Right ventricle myocardium inferior (tissue), 1 donor: ENCODE measurements at regions not wholly inside any gene's neighbourhood (a gene's known extent, or its start where the extent isn't known, plus 50 kb on each side); places are given as distances from the start of the nearest gene placed in this dataset.
"Not testable (repeated sequence)": the region's sequence is repeated elsewhere in the genome, so short reads cannot be mapped to it uniquely, and the experiment has no call there.

Experiments used
- ATAC-seq: fragments of 200-7000 bp; cut with Tn5 transposase; one replicate; pipeline ENCODE4 v1.9.1; 2020; ENCODE audit warnings: mild to moderate bottlenecking, moderate library complexity
- DNase-seq: peaks from one replicate; pipeline ENCODE4 v3.0.0; 2021; ENCODE audit errors: missing footprints
- intact Hi-C: fragments of 100-400 bp; cut with DNase I; formaldehyde crosslinking; loops from one replicate; pipeline ENCODE4 v1.11.0; 2022
- donor health status: DM: no; HTN: yes; CAD: no; lungs with severe emphysema.

- DNase-seq: no peak
- no peak for ATAC-seq
- intact Hi-C loops: no loop called here
Measured at GRCh38 chr14:30330033-30330432, 228.9 kb upstream of the G2E3 start.

GRCh38 chr14:30330445-30330844, 228.5 kb upstream of the G2E3 start:
- intact Hi-C loops: no loop called here
- ATAC-seq: no peak
- no peak for DNase-seq

- ATAC-seq: no peak
- DNase-seq: no peak
- intact Hi-C loops: no loop called here
Measured at GRCh38 chr14:30331030-30331429, 227.9 kb upstream of the G2E3 start.

GRCh38 chr14:30332374-30332773, 226.6 kb upstream of the G2E3 start:
- ATAC-seq: no peak
- intact Hi-C loops: no loop called here

GRCh38 chr14:30333934-30334333, 225.0 kb upstream of the G2E3 start:
- ATAC-seq (no peak), DNase-seq (no peak)
- intact Hi-C loops: no loop called here

More at GRCh38 chr14:30332374-30332773, 226.6 kb upstream of the G2E3 start:
- DNase-seq: no peak

- DNase-seq (no peak), ATAC-seq (no peak)
- intact Hi-C loops: no loop called here
Measured at GRCh38 chr14:30337456-30337855, 221.5 kb upstream of the G2E3 start.

GRCh38 chr14:30339311-30339901, 219.6 kb upstream of the G2E3 start:
- DNase-seq (no peak), ATAC-seq (no peak)
- intact Hi-C loops: no loop called here

- DNase-seq (no peak), ATAC-seq (no peak)
- intact Hi-C loops: no loop called here
Measured at GRCh38 chr14:30340495-30340894, 218.5 kb upstream of the G2E3 start.

- ATAC-seq: no peak
- intact Hi-C loops: no loop called here
- no peak for DNase-seq
Measured at GRCh38 chr14:30345511-30345910, 213.4 kb upstream of the G2E3 start.

GRCh38 chr14:30348445-30348844, 210.5 kb upstream of the G2E3 start:
- intact Hi-C loops: no loop called here
- ATAC-seq (no peak), DNase-seq (no peak)

GRCh38 chr14:30349520-30349919, 209.4 kb upstream of the G2E3 start:
- ATAC-seq (no peak), DNase-seq (no peak)
- intact Hi-C loops: no loop called here

- intact Hi-C loops: no loop called here
- DNase-seq (no peak), ATAC-seq (no peak)
Measured at GRCh38 chr14:30354439-30354838, 204.5 kb upstream of the G2E3 start.

GRCh38 chr14:30355431-30355913, 203.5 kb upstream of the G2E3 start:
- no peak for ATAC-seq
- no peak for DNase-seq
- intact Hi-C loops: no loop called here

- intact Hi-C loops: no loop called here
- ATAC-seq (no peak), DNase-seq (no peak)
Measured at GRCh38 chr14:30356438-30357202, 202.3 kb upstream of the G2E3 start.

- DNase-seq (no peak), ATAC-seq (no peak)
Measured at GRCh38 chr14:30357791-30358190, 201.2 kb upstream of the G2E3 start.

GRCh38 chr14:30362369-30363218, 196.4 kb upstream of the G2E3 start:
- no peak for ATAC-seq
- intact Hi-C loops: no loop called here

More at GRCh38 chr14:30357791-30358190, 201.2 kb upstream of the G2E3 start:
- intact Hi-C loops: no loop called here

GRCh38 chr14:30363219-30363880, 195.6 kb upstream of the G2E3 start:
- not testable (repeated sequence) for ATAC-seq, DNase-seq

More at GRCh38 chr14:30362369-30363218, 196.4 kb upstream of the G2E3 start:
- no peak for DNase-seq

GRCh38 chr14:30369502-30370180, 189.3 kb upstream of the G2E3 start:
- intact Hi-C loops: loop anchor here (5.0 kb wide), 1 partner anchor 73 kb away; no protein-coding TSS in a partner anchor
- DNase-seq (no peak), ATAC-seq (no peak)

More at GRCh38 chr14:30363219-30363880, 195.6 kb upstream of the G2E3 start:
- intact Hi-C loops: not testable (repeated sequence)
